ENCODE measurements at regions not wholly inside any gene's neighbourhood (a gene's known extent, or its start where the extent isn't known, plus 50 kb on each side); places are given as distances from the start of the nearest gene placed in this dataset.

DNA sequence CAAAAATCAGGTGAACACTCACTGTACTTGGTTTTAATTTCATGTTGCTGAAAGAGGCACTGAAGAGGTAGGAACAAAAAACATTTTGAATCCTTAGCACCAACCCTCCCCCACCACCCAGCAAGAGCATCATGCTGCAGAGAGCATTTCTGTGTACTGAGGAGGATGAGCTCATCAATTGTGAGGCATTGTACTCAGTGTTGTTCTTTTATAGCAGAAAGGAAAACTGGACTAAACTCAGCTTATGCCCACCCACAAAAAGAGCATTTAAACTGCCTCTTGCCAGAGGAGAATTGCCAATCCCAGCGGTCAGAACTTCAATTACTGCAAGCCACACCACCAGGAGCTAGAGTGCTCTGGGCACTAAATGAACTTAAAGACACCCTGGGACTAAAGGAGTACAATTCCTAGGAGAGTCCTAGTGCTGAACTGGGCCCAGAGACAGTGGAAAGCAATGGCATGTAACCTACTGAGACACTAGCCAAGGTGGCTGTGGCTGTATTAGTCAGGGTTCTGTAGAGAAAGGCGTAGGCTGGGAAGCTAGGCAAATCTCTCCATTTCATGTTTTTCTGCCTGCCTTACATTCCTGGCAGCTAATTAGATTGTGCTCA, 280.7 kb upstream of the KLHL4 start:
- no peak for DNase-seq (ENCODE audit: low read depth, low spot score)
- no peak overlapping the region for H3K4me3 ChIP-seq (ENCODE audit: low read length)

DNA sequence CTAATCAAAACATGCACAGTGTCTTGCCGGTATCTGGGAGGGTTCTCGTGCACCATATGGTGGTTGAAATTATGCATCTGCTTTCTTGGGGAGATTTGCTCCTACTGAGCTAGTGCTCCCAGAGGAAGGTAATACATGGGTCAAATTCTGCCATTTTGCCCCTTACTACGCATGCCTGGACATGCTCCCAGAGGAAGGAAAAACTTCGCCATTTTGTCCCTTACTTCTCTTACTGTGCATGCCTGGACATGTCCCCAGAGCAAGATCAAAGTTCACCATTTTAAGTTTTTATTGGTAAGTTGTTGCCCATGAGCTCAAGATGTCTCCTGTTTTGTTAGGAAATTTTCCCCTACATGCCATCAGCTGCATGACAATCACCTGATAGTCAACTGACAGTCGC, 252.1 kb upstream of the KLHL4 start:
- DNase-seq (ENCODE audit: low read depth, low spot score): no peak
- H3K4me3 ChIP-seq (ENCODE audit: low read length): no peak overlapping the region

DNA sequence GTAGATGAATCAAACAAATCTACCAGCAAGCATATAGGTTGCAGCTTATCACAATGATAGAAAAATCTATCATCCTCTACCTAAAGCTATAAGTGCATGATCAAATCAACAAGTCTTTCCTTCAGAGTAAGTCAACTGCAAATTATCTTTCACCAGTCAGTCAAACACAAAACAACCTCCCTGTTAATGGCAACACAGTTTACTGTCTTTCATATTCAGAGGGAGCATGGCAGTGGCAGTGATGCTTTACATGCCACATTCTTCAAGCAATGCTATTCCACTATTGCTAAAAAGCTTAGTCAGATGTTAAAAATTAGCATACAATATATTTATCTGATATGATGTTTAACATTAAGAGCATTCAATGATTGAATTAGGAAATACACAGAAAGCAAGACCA, 245.1 kb upstream of the KLHL4 start:
- no peak overlapping the region for H3K4me3 ChIP-seq (ENCODE audit: low read length)
- no peak for DNase-seq (ENCODE audit: low read depth, low spot score)

DNA sequence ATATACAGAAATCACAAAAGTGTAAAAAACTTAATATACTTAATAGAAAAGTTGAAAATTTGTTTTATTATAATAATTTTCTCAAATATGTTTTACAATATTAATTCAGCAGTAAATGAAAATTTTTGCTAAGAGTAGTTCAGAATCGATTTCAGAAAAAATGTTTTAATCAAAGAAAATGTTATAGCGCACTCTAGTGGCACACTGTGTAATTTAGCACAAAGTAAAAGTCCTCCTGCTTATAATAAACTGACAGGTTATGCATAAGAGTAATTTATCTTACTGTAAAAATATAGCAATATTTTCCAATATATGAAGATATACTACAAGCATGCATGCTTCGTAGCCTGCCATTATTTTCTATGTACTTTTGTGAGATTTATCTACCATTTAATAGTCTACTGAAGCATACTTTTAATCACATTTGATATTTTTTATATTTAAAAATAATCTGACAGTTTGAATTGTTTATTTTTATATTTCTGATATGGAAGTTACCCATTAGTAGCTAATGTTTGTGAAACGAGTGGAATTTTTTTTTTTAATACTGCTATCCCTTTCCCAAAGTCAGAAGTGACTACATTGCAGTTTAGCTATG, 217.9 kb upstream of the KLHL4 start:
- peak; percentile 14 for DNase-seq (ENCODE audit: low read depth, low spot score)
- H3K4me3 ChIP-seq (ENCODE audit: low read length): no peak overlapping the region

DNA sequence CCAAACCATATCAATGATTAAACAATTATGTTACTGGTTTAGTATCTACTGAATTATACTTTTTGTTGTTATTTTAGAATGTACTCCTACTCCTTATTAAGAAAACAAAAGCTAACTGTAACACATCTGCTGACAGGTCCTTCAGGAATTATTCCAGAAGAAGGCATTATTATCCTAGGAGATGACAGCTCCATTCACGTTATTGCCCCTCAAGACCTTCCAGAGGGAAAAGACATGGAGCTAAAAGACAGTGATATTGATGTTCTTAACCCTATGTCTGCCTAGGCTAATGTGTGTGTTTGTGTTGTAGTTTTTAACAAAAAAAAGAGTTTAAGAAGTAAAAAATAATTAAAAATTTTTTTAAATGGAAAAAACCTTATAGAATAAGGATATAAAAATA, 206.8 kb upstream of the KLHL4 start:
- DNase-seq (ENCODE audit: low read depth, low spot score): no peak
- H3K4me3 ChIP-seq (ENCODE audit: low read length): no peak overlapping the region

DNA sequence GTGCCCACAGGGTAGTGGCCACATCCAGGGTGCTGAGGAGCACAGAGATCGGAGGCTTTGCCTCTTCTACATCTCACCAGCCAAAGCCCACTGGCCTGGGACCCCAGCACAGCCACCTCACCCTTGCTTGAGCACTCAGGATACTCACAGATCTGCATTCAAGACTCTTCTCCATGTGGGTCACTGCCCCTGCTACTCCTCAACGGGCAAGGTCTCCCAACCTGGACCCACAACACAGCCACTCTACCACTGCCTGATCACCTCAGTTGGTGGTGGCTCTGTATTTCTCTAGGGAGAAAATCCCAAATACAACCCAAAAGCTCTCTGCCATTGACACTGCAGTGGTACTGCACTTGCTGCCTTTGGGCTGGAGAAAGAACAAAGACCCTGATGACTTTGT, 190.3 kb upstream of the KLHL4 start:
- no peak for DNase-seq (ENCODE audit: low read depth, low spot score)
- no peak overlapping the region for H3K4me3 ChIP-seq (ENCODE audit: low read length)

DNA sequence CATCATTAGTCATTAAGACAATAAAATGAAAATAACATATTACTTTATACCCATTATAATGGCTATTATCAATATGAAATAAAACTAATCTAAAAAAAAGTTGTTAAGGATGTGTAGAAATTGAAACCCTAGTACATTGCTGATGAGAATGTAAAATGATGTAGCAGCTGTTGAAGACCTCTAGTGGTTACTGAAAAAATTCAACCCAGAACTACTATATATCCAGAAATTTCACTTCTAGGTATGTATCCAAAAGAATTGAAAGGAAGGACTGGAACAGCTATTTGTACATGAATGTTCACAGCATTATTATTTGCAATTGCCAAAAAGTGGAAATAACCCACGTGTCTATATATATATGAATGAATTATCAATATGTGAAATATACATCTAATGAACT, 180.3 kb upstream of the KLHL4 start:
- H3K4me3 ChIP-seq (ENCODE audit: low read length): no peak overlapping the region
- no peak for DNase-seq (ENCODE audit: low read depth, low spot score)

DNA sequence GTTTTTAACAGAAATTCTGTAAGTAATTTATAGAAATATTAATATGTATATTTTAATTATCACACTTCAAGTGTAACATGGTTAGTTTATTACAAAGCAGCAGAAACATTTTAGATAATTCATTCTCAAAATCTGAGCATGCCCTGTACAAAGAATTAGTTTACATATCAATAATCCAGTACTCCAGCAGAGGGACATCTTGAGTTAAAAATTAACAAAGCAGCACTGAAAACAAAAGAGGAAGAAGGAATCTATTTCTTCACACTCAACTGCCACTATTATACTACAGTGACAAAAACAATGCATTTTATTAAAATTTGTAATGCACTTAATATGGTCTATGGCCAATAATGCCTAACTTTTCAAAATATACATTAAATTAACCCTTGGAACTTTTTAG, 179.1 kb upstream of the KLHL4 start:
- no peak for DNase-seq (ENCODE audit: low read depth, low spot score)

DNA sequence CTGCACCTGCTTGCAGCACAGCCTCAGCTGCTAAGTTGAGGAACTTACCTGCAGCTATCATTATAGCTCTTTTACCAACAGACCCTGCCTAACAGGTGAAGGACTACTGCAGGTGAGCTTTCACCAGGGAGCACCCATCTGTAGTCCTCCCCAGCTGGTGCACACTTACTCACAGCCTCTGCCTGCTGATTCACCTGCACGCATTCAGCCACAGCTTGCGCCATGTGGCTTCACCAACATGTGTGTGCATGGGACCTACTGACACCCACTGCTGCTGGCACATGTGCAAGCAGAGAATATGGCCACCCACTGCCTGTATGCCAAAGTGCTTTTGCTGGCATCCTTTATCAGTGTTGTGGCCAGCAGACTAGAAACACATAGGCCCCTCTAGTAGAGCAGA, 146.7 kb upstream of the KLHL4 start:
- H3K4me3 ChIP-seq (ENCODE audit: low read length): no peak overlapping the region
- DNase-seq (ENCODE audit: low read depth, low spot score): no peak

More for the DNA sequence above, 179.1 kb upstream of the KLHL4 start:
- no peak overlapping the region for H3K4me3 ChIP-seq (ENCODE audit: low read length)

DNA sequence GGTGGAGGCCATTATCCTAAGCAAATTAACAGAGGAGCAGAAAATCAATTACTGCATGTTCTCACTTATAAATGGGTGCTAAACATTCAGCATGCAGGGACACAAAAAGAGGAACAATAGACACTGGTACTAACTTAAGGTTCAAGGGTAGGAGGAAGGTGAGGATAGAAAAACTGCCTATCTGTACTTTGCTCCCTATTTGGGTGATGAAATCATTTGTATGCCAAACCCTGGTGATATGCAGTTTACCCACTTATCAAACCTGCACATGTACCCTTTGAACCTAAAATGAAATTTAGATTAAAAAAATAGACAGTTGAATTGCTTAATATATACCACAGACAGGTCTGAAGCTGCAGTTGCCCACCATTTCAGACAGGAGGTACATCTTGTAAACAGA, 143.3 kb upstream of the KLHL4 start:
- H3K4me3 ChIP-seq (ENCODE audit: low read length): no peak overlapping the region
- no peak for DNase-seq (ENCODE audit: low read depth, low spot score)

DNA sequence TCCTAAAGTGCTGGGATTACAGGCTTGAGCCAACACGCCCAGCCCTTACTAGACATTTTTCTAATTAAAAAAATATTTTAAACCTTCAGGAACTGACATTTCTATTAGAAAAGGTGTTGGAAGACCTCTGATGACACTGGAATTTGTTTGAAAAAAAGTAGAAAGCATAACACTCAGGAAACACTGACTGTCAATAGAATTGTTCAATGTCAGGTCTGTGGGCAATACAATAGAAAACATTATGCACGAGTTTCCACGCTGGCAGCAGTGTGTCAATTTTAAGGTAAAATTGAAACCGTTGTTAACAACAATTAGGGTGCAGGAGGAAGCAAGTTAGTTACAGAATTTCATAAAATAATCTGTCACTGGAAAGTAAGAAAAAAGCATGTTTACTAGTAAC, 140.7 kb upstream of the KLHL4 start:
- no peak for DNase-seq (ENCODE audit: low read depth, low spot score)
- H3K4me3 ChIP-seq (ENCODE audit: low read length): no peak overlapping the region

DNA sequence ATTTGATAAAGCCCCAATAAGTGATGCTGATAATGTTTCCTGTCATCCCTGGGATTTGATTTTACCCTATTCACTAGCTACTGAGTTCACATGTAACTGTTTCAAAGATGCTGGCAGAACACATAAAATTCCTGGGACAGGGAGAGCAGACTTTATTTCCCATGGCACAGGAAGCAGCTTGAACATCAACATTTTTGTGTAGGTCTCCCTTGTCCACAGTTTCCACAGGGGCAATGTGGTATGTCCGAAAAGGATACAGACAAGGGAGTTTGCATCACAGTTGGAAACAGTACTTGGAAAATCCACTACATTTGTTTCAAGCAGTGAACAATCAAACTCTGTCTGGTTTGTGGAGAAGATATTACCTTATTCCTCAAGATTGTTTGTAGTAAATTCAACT, 129.2 kb upstream of the KLHL4 start:
- no peak for DNase-seq (ENCODE audit: low read depth, low spot score)
- H3K4me3 ChIP-seq (ENCODE audit: low read length): no peak overlapping the region

DNA sequence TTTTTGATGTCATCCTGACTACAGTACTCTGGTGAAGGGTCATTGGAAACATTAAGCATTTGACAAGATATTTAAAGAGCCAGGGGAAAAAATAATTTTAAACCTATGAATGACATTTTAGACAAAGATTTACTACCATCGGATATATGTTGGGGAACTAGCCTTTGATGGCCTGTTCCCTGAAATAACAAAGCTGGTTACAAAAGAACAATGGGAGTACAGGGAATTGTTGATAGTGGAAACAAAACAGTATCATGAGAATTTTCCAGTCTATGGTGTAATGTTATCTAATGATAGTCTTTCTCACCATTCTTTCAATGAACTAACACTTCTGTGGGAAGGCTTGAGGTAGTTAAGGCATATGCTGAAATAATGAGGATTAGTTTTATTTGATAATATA, 125.9 kb upstream of the KLHL4 start:
- H3K4me3 ChIP-seq (ENCODE audit: low read length): no peak overlapping the region
- DNase-seq (ENCODE audit: low read depth, low spot score): no peak

DNA sequence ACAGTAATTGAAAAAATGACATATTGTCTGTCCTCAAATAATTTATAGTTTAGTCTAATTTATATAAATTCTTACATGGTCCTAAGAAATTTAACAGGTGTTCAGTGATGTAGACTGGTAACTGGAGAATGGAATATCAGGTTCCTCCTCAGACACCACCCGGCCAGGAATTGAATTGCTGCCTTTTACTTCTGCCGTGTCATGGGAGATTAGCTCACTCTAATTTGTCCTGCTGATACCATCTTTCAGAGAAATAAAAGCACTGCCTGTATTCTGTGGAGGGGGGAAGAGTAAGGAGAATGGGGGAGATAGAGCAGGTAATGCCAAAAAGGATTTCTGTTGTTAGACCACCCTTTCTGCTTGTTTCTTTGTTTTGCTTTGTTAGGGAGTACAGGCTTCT, 125.2 kb upstream of the KLHL4 start:
- no peak for DNase-seq (ENCODE audit: low read depth, low spot score)

DNA sequence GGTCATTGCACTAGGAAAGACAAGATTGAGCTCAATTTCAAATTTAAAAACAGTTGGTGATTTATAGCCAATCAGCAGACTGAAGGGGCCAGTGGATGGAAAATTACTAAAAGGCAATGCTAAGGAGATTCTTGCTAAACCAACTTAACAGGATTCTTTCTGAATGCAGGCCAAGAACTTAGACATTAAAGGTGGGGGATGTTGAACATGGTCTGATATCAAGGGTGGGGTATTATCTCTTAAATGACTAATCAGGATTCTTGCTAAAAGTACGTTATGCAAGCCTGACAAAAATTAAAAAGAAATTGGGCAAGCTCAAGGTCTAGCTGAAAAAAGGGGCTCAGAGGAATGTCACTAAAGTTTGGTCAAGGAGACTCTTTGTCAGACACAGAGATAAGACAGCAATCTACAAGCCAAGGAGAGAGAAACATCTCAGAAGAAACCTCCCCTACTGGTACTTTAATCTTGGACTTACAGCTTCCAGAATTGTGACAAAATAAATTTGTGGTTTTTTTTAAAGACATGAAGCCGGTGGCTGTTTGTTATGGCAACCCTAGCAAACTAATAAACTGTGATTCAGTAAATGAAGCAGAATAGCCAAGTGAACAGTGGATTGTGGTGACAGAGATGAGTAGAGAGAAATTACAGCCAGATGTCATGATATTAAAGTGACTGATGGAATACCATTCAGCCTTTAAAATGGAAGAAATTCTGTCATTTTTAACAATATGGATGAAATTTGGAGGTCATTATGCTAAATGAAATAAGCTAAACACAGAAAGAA, 120.3 kb upstream of the KLHL4 start:
- DNase-seq (ENCODE audit: low read depth, low spot score): no peak
- H3K4me3 ChIP-seq (ENCODE audit: low read length): no peak overlapping the region

More for the DNA sequence above, 125.2 kb upstream of the KLHL4 start:
- H3K4me3 ChIP-seq (ENCODE audit: low read length): no peak overlapping the region

DNA sequence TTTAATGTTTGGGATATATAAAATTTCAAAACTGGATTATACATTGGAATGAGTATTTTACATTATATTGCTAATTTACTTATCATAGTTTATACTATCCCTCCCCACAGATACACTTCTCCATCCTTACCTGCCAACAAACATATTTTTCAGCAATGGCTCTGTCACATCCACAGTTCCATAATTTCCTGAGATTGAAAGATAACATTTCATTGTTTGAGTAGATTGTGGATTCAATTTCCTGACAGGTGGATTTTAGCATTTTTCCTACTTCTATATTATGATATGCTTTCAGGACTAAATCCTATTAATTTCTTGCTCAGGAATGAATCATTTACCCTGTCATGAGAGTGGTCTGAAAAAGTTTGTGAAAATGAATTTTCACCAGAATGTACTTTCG, 115.3 kb upstream of the KLHL4 start:
- no peak overlapping the region for H3K4me3 ChIP-seq (ENCODE audit: low read length)
- DNase-seq (ENCODE audit: low read depth, low spot score): no peak

DNA sequence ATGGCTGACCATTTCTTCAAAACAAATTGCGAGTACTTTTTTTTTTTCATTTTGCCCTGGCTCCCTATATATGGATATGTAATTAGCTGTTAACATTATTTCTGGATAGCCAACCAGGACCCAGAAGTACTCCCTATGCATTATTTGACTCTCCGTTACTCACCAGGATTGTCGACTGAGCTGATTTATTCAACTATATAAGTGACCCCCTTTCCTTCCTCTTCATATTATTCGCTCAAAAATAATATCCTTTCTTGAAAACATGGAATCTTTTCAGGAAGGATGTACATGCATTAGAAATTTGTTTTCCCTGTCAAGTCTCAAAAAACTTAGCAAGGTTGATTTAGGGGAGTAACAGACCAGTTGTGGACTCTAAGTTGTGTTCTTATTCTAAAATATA, 114.1 kb upstream of the KLHL4 start:
- H3K4me3 ChIP-seq (ENCODE audit: low read length): no peak overlapping the region
- DNase-seq (ENCODE audit: low read depth, low spot score): no peak

DNA sequence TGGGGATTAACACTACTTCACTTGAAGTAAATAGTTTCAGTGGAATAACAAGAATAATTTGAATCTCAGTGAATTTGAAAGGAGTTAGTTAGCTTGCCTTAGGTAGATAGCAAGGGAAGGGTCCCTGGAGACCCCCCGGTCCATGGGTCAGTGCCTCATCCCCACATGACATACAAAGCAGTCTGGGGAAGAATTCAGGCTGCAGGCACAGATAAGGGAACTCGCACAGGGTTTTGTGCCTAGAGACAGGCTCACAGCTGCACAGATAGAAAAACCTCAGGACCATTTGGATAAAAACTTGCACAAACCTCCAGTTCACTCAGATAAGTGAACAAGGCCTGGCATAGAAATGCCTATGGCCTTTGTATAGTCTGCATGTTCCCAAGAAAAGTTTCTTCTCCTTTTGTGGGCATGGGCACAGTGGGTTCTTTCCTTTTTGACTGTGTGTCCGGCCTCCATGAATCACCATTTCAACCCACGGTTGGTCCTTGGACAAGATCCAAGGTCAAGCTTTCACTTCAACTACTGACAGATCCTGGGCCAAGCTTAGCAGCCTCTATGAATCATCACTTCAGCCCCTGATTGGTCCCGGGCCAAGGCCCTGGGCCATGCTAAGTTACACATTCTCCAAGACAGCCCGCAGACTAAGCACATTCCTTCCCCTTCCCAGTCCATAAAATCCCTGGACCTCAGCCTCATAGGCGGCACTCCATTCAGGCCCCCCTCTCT, 108.3 kb upstream of the KLHL4 start:
- no peak for DNase-seq (ENCODE audit: low read depth, low spot score)

DNA sequence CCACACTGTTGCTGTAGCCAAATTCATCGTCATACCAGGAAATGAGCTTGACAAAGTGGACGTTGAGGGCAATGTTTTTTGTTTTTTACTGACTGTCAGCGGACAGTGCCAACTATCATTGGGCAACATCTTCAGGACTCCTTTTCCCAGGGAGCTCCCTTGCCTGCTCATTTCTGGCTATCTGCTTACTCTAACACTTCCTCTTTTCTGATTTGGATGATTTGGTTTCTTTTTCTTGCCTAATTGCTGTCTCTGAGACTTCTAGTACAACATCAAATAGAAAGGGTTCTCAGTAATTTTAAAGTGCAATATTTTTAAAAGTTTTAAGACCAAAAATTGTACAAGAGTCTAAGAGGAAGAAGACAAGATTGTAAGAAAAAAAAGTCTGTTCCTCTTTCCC, 92.0 kb upstream of the KLHL4 start:
- no peak for DNase-seq (ENCODE audit: low read depth, low spot score)
- H3K4me3 ChIP-seq (ENCODE audit: low read length): no peak overlapping the region

More for the DNA sequence above, 108.3 kb upstream of the KLHL4 start:
- H3K4me3 ChIP-seq (ENCODE audit: low read length): no peak overlapping the region

DNA sequence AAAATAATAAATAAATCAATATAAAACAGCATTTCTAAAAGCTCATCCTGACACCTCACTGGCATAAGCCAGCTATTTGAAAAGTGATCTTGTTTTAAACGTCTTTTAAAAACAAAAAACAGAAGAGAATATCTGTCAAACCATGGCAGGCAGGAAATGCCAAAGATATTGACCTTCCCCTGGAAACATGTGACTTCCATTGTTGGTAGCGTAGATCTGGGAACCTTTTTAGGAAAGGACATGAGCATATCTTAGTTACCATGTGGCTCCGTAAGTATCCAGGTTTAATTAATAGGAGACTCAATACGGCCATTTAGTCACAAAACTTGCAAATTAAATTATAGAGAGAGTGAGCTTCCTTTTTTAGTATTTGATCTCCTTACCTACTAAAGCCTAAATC, 83.0 kb upstream of the KLHL4 start:
- H3K4me3 ChIP-seq (ENCODE audit: low read length): no peak overlapping the region
- DNase-seq (ENCODE audit: low read depth, low spot score): no peak
